GM04504 (cell line): ENCODE measurements at regions not wholly inside any gene's neighbourhood (a gene's known extent, or its start where the extent isn't known, plus 50 kb on each side); places are given as distances from the start of the nearest gene placed in this dataset.

Experiments used
- DNase-seq: peaks from one replicate; pipeline ENCODE4 v3.0.0-alpha.2; 2012; ENCODE audit warnings: low read depth

DNA sequence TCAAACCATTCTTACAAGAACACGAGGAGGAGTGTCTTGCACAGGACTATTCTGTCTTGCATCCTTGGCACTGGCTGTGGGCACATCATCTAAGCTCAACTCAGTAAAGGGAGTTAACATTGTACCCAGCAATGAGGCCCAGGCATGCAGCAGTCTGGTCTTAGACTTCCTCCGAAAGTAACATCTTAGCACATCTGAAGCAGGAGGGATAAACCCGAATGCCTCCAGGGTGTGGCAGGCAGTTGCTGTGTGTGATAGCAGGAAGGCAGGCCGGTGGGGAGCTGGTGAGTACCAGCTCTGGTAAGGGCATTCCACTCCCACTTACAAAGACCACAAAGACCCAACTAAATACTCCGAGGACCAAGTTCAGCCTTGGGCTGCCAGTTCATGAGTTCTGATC, 206.3 kb downstream of the TSN start:
- DNase-seq: no peak

DNA sequence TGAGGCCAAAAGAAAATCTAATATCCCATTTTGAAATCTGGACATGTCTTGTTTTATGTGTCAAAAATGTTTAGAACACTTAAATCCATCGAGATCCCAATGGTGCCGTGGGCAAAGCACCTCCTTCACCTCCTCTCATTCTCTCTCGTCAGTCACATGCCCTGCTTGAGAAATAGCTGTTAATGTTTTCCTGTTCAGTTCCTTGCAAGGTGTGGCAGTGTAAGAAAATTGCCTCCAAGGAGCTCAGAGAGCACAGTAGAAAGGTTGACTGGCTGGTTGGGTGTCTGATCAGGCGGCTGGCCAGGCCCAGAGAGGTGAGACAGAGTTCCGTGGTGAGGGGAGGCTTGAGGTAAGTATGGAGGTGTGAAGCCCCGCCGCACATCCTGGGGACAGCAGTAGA, 210.2 kb downstream of the TSN start:
- no peak for DNase-seq

DNA sequence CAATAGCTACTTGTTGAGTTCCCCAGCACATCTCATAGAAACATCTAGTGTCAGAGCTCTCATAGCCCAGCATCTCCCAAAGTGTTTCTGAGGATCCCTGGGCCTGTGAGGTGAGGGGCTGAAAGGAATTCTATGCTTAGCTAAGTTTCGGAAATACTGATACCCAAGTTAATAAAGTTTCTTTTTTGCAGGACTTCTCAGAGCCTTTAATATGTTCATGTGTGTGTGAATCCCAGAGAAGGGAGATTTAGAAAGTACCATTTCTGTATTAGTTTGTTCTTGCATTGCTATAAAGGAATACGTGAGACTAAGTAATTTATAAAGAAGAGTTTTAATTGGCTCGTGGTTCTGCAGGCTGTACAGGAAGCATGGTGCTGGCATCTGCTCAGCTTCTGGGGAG, 211.2 kb downstream of the TSN start:
- DNase-seq: no peak

DNA sequence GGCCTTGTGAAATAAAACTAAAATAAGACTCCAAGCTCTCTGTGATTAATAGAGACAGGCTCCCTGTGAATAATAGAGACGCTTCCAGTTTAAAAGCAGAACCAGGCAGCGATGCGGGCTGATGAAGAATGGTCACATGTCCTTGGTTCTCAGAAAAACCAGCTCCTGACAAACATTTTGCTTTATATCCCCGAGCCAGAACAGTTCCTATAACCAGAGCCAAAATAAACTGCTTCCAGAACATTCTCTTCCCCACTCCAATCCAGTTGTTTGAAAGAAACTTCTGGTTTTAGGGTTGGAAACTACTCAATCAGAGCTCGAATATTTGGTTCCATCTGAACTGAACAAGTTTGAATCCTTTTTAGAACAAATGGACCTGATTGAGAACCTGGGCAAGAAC, 213.7 kb downstream of the TSN start:
- no peak for DNase-seq

DNA sequence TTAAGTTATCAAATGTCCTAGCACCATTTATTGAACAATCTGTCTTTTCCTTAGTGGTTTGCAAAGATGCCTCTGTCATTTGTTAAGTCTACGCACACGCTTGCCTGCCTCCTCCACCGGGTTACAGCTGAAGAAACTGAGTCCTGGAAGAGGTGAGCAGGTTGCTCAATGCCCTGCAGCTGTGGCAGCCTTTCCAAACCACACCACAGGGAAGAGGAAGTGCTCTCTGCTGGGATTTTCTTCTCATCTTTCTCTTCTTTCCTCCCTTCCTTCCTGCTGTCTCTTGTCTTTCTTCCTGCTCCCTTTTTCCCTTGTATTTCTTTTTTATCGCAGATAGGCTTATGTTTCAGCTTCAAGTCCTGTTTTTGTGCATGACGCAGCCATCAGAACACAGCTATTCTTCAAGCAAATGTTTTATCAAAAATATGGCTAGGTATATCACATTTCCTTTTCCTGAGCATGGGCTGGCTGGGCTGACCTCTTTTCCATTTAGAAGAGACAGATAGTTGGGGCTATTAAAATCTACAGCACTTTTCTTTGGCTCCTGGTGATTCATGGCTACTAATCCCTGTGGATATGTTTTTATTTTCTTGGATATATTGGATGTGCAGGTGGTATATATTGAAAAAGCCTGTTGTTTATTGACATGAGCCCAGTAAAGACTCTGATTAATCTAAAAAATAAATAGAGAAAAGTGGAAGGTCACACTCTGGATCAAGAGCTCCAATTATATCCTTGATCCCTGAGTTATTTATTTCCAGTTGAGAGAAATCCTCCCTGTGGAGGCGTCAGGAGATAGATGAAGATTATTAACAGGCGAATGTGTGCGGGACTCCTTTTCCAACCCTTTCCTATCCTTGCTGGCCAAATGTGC, 214.6 kb downstream of the TSN start:
- no peak for DNase-seq

DNA sequence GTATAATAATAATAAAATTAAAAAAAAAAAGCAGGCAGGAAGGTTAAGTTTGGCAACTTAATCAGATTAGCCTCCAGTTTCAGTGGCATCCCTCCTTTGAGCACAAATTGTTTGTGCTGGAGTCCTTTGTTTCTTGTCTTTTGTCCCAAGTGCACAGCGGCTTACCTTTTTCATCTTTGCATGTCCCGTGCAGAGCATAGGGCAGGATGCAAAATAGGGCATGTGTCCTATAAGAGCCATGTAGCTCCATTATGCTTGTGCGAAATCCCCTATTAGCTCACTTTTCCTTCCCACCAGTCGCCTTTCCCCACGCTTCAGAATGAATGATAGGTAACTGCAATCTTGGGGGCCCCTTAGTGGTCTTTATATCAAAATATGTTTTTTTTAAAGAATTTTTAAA, 216.8 kb downstream of the TSN start:
- DNase-seq: no peak

DNA sequence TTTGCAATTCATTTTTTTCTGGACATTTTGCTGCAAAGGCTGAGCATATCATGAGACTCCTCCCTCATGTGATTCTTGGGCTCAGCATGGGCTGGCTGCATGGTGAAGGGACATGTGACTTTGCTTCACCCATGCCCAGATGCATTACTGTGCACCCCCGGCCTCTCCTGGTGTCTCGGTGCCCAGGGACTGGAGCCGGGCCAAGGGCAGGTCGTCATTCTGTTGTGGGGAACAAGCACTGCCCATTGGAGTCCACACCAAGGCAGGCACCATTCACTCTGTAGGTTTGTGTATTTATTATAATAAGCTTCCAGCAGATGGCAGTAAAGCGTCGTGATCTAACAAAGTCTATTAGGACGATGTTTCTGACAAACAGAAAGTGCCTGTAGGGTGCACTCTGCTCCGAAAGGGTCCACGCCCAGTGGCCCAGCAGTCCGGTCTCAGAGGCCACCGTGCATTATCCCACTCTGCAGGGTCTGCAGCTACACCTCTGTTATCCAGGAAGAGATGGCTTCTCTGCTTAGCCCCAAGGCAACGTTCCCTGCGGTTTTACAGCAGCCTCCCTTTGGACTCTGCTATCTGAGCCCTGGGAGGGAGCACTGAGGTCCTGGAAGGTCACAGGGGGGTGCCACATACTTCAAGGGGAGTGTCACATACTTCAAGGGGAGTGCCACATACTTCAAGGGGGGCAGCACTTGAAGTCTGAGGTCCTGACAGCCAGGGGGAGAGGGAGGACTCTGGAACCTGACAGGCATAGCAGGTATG, 219.6 kb downstream of the TSN start:
- peak; percentile 54 for DNase-seq

DNA sequence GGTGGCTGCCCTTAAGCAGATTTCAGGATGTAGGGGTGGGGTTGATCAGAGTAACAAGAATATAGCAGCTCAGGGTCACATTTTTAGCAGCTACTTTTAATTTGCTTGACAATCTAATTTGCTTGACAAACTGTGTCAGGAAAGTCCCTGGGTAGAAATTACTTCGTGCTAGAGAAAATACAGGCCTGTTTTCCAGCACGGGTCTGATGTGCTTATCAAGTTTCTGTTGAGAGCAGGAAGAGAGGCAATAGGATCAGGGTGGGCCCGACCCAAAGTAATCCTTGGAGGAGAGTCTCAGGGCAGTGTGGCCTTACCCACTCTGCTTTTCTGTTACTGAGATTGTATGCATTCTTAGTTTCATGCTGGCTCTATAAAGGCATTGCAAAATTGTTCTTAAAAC, 221.5 kb downstream of the TSN start:
- no peak for DNase-seq

DNA sequence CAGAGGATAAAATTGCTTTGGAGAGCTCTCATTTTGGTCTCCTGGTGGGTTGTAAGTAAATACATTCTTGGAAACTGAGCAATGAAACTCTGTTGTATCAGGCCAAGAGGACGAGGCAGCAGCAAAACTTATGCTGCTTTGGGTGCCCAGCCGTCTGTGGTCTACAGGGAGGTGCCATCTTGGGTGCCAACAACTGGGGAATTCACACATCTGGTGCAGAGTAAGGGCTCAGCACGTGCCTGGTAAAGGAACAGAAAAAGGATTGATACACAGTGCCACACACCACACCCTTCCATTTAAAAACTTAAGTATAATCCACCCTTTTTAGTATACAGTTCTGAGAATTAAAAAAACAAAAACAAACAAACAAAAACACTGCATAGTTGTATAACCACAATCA, 221.9 kb downstream of the TSN start:
- no peak for DNase-seq

DNA sequence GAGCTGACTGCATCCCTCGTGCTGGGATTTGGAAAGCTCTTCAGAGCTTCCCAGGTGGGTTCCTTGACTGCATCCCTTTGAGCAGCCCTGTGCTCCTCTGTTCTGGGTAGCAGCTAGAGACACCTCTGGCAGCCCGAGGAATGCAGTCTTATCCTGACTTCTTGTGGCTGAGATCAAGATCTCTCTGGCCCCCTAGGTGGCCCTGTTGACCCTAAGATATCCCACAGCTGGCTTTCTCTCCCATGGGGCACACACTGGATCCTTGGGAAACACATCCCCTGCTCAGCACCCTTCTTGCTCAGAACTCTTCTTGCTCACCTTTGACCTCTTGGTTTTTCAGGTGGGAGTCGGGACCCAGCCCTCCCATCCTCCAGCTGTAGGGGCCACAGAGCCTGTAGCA, 237.2 kb downstream of the TSN start:
- DNase-seq: no peak

DNA sequence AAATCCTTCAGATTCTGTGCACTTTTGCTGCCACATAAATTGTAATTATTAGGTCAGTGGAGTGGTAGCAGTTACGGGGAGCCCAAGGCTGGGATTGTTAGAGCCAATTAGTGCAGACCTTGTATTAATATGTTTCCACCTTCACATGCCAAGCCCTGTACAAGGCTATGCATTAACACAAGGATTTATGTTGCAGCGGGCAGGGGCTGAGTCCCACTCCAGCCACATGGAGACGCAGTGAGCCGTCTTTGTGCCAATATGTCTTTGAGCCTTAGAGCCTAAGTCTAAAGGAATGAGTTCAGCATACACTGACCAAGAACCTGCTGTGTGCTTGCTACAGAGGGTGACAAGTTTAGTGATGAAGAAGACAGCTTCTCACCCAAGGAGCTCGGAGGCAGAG, 238.2 kb downstream of the TSN start:
- DNase-seq: no peak

DNA sequence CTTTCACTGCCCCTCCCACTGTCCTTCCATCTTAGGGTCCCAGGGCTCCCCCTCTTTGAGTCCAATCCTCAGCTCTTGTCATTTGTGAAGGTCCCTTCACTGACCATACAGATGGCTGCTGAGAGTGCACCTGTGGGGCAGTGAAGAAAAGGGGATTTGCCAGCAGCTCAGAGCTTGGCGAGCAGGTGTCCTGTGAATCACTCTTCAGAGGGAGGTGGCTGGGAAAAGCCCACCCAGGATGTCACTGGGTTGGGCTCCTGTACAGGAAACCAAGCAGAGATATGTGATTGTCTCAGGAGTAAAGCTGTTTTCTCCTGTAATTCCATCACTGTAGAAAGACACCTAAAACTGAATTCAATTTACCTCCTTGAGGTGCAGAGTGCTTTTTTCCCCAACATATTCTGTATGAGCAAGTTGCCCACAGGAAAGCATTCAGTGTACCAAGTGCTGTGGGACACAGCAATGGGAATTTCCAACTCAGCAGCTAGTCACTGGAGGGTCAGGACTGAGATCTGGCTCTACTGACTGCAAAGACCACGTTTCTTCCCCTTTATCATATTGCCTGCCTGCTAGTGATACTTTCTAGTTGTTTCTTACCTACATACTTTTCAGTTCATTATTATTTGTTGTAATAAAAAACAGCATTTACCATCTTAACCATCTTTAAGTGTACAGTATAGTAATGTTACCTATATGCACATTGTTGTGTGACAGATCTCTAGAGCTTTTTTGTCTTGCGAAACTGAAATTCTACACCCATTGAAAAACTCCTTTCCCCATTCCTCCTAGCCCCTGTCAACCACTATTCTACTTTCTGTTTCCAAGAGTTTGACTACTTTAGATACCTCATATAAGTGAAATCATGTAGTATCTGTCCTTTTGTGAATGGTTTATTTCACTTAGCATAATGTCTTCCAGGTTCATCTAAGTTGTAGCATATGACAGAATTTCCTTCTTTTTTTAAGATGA, 239.1 kb downstream of the TSN start:
- DNase-seq: no peak

DNA sequence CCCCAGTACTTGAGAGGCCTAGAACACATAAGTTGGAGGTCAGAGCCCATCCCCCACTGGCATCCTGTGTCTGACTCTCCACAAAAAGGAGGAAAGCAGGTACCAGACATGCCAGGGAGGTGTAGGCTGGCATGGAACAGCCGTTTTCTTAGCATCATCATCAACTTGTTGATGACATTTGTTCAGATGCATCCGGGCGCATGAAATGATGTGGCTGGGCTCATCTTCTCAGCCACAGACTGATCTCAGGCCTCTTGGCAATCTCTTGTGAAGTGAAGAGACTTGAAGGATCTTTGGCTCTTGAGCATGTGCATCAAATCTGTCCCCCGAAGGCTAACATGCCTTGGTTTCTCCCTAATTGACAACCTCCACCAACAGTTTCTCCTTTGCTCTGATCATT, 243.3 kb downstream of the TSN start:
- DNase-seq: no peak

DNA sequence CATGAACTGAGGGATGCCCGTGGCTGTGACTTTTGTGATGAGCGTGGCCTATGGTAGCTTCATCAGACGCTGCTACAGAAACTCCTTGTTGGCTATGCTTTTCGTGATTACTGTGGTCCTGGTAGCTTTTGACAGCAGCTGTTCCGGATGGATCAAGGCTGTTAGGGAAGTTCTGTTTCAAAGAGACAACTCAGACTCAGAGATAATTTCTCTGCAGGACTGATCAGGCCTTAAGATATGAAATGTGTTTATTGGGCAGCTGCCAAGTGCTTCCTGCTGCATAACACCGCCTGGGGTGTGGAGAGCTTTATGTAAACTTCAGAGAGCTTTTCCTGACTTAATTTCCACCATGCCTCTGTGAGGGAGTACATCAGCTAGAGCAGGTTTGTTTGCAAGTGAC, 243.8 kb downstream of the TSN start:
- no peak for DNase-seq

DNA sequence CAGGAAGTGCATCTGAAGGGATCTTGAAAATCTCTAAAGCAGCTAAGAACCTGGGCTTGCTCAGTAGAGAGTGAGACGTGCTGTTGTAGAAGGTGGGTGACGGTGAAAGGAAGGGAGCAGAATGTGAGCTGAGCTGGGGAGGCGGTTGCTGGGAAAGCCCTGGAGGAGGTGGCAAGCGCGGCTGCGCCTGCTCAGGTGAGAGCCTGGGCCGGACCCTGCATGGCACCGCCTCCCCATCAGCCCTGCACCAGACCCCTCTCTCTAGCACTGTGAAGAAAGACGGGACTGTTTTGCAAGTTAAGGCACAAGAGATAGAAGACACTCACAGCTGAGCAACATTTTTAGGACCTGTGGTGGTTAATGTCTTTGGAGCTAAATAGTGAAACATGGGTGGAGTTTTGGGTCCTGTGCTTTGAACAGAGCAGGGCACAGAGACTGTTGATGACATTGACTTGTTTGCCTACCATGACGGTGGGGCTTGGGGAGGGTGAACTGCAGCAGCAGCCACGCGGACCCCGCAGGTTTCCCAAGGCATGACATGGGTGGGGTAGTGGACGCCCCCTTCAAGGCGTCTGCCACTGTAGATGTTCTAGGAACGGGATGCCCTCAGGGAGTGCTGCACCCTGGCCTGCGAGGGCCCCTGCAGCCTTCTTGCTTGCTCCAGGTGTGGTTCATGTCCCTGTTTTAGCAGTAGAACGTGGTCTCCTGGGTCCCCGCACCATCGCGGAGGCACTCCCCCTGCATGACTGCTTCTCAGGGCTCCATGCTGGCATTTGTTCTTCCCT, 245.3 kb downstream of the TSN start:
- DNase-seq: no peak

DNA sequence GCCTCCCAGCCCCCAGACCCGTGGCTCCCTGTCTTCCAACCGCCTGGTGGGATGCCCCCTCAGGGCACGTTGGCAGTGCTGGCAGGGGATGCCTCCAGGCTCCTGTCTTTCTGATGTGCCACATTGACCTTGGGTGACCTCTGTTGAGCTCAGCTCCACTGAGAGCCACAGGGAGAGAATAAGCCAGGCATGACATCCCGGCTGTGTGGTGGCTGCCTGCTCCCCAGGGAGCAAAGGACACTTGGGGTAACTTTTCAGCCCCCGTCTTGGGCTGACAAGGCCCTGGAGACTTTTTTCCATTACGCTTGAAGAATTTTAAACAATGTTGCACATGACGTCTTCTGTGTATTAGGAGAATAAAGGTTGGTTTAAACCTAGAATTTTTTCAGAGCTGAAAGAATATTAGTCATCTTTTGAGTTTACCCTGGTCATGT, 246.0 kb downstream of the TSN start:
- DNase-seq: no peak

DNA sequence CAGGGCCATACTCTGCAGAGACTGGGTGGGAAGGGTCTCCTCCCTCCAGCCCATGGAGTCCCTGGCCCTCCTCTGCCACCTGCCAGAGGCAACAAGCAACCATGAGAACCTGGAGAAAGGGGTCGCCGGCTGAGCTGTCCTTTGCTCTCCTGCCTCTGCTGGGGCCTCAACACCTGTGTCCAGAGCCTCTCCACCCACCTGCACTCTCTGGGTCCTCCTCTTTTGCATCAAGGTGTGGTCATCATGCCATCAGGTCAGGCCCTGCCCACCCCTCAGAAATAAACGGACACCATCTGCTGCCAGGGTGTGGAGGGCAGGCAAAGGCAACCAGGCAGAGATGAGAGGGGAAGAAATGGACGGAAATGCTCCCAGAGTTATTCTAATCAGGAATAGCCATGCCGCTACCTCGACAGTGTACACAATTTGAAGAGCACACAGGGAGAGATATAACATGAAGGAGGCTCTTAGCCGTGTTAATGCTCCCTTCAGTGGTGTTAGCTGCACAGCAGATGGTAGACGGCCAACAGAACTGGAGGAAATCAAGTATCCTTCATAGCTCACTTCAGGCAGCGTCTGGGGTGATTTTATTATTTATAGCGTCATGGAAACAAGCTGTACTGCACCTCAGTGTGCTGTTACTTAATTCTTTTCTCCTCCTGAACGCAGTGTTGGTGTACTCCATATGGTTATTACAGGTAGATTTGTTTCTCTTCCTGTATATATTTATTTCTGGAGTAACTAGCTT, 247.9 kb downstream of the TSN start:
- no peak for DNase-seq

DNA sequence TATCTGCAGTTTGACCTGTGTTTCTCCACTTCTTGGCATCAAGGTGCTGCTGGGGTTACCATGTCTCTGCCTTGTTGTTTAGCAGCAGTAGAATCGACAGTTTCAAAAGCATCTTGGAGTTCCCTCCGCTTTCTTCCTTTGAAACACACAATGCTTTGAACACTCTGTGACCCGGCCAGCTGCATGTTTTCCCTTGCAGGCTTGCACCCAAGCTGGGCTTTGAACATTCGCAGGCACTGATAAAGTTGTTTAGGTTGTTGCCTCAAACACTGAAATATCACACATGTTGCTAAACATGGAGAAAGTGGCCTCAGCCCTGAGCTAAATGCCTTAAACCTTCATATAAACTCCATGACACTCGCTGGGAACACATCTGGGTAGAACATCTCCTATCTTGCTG, 251.7 kb downstream of the TSN start:
- DNase-seq: no peak

DNA sequence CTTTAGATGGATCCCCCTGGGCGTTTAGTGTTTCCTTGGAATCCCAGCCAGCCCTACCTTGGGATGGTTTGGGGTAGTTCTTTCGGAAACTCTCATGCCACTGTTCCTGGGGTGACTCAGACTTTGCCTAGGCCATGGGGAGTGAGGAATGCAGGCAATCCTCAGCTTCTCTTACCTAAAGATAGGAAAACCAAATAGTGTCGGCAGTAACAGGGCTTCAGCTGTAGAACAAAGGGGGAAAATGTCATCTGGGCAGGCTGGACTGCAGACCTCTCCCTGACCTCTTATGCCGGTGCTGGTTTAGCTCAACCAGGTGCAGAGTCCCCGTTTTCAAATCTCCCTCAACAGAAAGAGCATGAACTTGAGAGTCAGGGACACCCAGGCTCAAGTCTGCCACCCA, 252.1 kb downstream of the TSN start:
- no peak for DNase-seq

DNA sequence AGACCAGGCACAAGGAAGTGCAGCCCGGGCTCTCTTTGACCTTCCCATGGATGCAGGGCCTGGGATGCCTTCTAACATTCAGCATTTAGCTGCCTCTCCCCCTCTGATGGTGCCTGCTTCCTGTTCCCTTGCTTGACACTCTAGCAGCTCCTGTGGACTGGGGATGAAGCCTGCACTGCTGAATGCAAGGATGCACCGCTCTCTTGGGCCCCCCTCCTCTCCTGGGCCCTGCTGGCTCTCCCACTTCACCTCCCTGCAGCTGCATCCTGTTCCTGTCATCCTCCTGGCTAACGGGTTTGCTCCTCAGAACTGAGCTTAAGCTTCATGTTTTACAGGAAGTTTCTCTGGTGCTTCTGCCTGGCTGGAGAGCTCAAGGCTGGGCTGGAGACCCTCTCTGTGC, 254.1 kb downstream of the TSN start:
- DNase-seq: no peak
